ENCODE measurements at regions not wholly inside any gene's neighbourhood (a gene's known extent, or its start where the extent isn't known, plus 50 kb on each side); places are given as distances from the start of the nearest gene placed in this dataset.

GRCh38 chr17:73754886-73755400 lies 110.7 kb upstream of the SDK2 start:
- DNase-seq (no peak), ATAC-seq (no peak)

- no peak for DNase-seq
- no peak for ATAC-seq
Measured at GRCh38 chr17:73757420-73757819, 113.2 kb upstream of the SDK2 start.

GRCh38 chr17:73758245-73758644 lies 114.0 kb upstream of the SDK2 start:
- no peak for ATAC-seq
- no peak for DNase-seq

- DNase-seq (no peak), ATAC-seq (no peak)
Measured at GRCh38 chr17:73759324-73759723, 115.1 kb upstream of the SDK2 start.

GRCh38 chr17:73759734-73760438 lies 115.6 kb upstream of the SDK2 start:
- ATAC-seq = no peak
- DNase-seq = no peak

GRCh38 chr17:73760439-73760758 lies 116.2 kb upstream of the SDK2 start:
- DNase-seq (no peak), ATAC-seq (no peak)

- ATAC-seq = no peak
Measured at GRCh38 chr17:73765824-73766563, 121.7 kb upstream of the SDK2 start.

GRCh38 chr17:73767696-73768095 lies 123.5 kb upstream of the SDK2 start:
- DNase-seq = no peak
- no peak for ATAC-seq

More at GRCh38 chr17:73765824-73766563, 121.7 kb upstream of the SDK2 start:
- no peak for DNase-seq

- DNase-seq = no peak
Measured at GRCh38 chr17:73768691-73769090, 124.4 kb upstream of the SDK2 start.

GRCh38 chr17:73769479-73769878 lies 125.2 kb upstream of the SDK2 start:
- ATAC-seq (no peak), DNase-seq (no peak)

More at GRCh38 chr17:73768691-73769090, 124.4 kb upstream of the SDK2 start:
- ATAC-seq = no peak

- ATAC-seq (no peak), DNase-seq (no peak)
Measured at GRCh38 chr17:73770115-73770848, 126.0 kb upstream of the SDK2 start.

GRCh38 chr17:73770849-73771229 lies 126.6 kb upstream of the SDK2 start:
- no peak for DNase-seq
- no peak for ATAC-seq

- DNase-seq (no peak), ATAC-seq (no peak)
Measured at GRCh38 chr17:73772107-73772705, 128.0 kb upstream of the SDK2 start.

- ATAC-seq (no peak), DNase-seq (no peak)
Measured at GRCh38 chr17:73773702-73774101, 129.5 kb upstream of the SDK2 start.

GRCh38 chr17:73774852-73775251 lies 130.6 kb upstream of the SDK2 start:
- no peak for DNase-seq
- ATAC-seq = no peak

- ATAC-seq (no peak), DNase-seq (no peak)
Measured at GRCh38 chr17:73776351-73777130, 132.3 kb upstream of the SDK2 start.

GRCh38 chr17:73777131-73777449 lies 132.8 kb upstream of the SDK2 start:
- DNase-seq (no peak), ATAC-seq (no peak)

- no peak for ATAC-seq
- no peak for DNase-seq
Measured at GRCh38 chr17:73782231-73782630, 138.0 kb upstream of the SDK2 start.

GRCh38 chr17:73782641-73783381 lies 138.6 kb upstream of the SDK2 start:
- DNase-seq = no peak
- ATAC-seq = no peak

- DNase-seq = no peak
- no peak for ATAC-seq
Measured at GRCh38 chr17:73783382-73783766, 139.1 kb upstream of the SDK2 start.

GRCh38 chr17:73783945-73784603 lies 139.8 kb upstream of the SDK2 start:
- DNase-seq = no peak

More at GRCh38 chr17:73783945-73784603, 139.8 kb upstream of the SDK2 start:
- no peak for ATAC-seq

Measured in stimulated activated naive CD8-positive, alpha-beta T cell treated with anti-CD3 and anti-CD28 coated beads, Interleukin-15, Interleukin-2, amounts not matched to agents 100 U/mL and 50 U/mL, for 24 hours (primary cell).